ENCODE measurements at regions not wholly inside any gene's neighbourhood (a gene's known extent, or its start where the extent isn't known, plus 50 kb on each side); places are given as distances from the start of the nearest gene placed in this dataset.

- TF ChIP-seq EP300 (IDR thresholded peaks at IDR 0.05) (no peak), POLR2A (IDR thresholded peaks at IDR 0.05; ENCODE audit: low read depth) (no peak), CTCF (IDR thresholded peaks at IDR 0.05) (no peak)
Measured at GRCh38 chr14:89684139-89684538, 267.1 kb upstream of the FOXN3 start.

Data from esophagus muscularis mucosa (tissue), 4 donors.